SHP77 treated with DMSO at 0.1 percent for 48 hours (cell line): ENCODE measurements at regions not wholly inside any gene's neighbourhood (a gene's known extent, or its start where the extent isn't known, plus 50 kb on each side); places are given as distances from the start of the nearest gene placed in this dataset.

ENCODE experiments used
- DNase-seq: peaks from one replicate; lab custom pipeline; 2025; lab: John Stamatoyannopoulos, UW

DNA sequence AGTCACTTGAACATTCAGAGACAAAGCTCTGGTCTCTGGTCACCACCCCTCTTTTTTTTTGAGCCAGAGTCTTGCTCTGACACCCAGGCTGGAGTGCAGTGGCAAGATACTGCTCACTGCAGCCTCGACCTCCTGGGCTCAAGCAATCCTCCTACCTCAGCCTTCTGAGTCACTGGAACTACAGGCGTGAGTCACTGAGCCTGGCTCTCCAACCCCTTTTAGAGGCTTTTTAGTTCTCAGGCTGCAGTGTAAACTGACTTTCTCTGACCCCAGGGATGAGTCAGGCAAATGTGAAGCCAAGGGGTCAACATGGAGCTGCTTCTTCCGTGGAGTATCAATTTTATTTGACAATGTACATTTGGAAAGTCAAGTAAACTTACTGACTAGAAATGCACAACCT is 229.2 kb downstream of the PTTG2 start:
- DNase-seq: no peak

DNA sequence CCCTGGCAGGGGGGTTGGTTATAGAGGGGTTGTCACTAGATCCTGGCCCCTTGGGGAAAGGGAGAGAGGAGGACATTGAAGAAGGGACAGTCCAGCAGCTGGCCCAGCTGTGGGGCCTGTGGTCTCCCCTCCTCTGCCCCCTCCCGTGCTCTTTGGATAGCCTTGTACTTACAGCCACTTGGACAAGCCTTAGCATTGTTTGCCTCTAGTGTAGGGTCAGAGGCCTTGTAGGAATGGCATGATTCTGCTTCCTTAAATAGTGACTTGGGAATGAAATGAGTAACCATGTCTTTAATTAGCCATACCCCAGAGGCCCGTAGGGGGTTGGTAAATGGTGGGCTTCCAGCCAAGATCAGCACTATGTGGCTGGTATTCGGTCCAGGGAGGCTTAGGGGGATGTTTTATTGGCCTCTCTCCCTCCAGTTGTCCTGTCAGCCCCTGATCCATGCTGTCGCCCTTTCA is 230.6 kb downstream of the PTTG2 start:
- no peak for DNase-seq

DNA sequence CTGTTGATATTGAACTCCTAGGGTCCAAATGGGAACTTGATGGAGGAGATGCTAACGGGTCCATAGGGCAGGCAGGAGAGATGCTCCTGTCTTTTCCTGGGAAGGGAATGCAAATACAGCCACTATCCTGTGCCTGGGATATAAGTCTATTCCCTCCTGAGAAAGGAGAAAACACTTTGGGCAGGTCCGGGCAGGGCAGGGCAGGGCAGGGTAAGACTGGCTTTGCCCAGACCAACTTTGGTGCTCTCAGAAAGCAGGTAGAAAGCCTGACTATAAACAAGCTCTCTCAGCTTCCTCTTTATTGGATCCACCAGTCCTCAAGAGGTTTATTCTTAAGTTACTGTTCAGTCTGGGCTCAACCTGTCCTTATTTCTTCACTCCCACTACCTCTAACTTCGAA is 232.3 kb downstream of the PTTG2 start:
- DNase-seq: no peak

DNA sequence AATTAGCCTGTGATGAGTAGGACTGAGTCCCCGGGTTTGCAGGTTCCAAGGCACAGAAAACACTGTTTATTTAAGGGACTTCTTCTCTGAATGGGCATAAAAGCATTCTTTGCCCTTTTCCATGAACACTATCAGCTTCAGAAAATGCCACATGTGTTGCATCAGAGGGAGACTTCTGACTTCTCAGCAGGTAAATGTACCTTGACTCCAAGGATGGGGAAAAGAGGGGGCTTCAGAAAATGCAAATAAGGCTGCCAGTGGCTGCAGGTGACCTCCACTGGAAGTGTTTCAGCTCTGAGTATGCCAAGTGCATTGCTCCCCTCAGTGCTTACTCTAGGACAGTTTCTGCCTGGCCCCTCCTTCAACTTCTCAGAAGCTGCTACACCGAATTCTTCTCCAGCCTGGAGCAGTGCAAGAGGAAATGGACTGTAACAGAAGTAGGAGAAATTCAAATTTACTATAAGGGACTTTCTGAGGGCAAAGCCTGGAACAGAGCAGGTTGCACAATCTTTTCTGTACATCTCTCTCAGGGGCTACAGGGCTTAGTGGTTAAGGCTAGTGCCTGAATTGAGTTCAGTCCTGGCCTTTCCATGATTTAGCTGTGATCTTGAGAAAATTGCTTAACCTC is 233.2 kb downstream of the PTTG2 start:
- no peak for DNase-seq

DNA sequence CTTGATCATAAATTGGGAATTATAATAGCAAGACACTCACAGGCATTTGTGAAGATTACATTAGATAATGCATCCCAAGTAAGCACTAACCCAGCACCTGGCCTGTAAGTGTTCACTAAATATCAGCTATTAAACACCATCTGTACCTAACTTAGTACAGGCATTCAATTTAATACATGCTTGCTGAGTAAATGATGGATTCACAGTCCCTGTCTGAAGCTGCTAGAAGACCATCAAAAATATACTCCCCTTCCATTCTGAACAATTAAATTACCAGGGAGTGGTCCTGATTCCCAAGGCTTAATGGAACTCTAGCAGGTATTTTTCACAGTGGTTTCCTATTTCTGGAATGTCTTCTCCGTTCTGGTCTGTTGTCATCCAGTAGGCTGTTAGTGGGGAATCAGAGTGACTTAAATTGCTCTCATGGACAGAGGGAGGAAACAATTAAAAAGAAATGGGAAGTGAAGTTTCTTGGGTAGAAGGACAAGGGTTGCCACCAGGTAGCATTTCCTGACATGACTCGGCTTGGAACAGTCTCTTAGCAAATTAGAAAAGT is 233.9 kb downstream of the PTTG2 start:
- no peak for DNase-seq

DNA sequence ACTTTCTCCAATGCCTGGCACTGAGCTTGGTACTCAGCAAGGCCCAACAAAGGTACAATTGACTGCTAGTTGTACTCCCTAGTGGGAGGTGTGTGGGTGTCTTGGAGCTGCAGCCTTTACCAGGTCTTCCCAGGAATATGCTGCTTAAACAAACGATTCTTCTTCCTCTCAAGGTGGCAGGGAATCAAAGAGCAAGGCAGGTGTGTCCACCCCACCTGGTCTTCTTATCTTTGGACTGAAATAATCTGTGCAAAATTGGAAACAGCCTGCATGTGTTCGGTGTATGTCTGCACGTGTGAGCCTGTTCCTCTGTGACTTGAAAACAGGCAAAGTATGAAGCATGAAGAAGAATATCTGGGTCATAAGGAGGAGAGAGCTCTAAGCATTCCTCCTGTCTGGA is 235.3 kb downstream of the PTTG2 start:
- no peak for DNase-seq

DNA sequence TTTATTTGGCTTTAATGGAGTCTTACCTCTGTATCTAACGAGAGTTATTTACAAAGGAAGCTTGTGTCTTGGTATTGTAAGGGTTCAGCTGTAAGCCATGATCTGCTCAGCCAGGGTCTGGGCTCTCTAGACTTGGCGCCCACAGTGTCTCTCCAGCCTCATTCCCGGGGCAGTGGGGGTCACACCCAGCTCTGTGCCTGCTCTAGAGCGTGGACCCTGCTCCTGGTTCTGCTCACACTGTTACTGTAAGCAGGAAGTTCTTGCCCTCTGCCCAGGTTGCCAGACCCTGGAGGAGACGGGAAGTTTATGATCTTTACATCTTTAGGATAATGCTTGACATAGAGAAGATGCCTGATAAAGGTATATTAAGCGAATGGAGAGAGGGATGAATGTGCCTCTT is 235.7 kb downstream of the PTTG2 start:
- DNase-seq: no peak

DNA sequence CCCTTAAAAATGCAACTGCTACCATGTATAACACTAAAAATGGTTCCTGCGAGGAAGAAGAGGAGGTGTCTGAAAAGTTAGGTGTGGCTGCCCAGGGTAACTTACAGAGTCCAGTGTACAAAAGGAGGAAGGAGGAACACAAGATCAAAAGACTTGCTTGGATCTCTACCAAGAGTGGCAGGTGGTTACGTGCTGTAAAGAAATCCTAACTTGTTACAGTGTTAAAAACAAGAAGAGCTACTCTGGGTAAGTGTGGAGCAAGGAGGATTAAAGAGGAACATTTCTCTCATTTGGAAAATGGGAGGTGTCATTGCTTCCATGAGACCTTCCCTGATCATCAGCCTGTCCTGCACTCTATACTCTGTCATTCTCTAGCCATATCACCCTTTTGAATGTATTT is 242.0 kb downstream of the PTTG2 start:
- no peak for DNase-seq

DNA sequence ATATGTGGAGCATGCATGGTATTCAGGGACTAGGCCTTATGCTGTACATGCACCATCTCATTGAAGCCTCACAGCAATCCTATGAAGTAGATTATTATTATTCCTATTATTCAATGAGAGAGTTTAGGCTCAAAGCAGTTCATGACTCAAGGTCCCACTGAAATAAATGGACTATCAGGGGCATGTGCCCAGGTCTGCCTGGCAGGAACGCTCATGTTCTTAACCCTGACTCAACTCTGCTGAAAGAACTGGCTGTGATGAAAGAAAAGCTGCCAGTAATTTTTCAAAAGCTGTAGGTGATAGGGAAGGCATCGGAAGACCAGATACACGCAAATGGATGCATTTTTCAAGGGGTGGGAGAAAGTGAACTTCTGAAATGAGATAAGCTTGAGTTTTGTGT is 243.4 kb downstream of the PTTG2 start:
- no peak for DNase-seq

DNA sequence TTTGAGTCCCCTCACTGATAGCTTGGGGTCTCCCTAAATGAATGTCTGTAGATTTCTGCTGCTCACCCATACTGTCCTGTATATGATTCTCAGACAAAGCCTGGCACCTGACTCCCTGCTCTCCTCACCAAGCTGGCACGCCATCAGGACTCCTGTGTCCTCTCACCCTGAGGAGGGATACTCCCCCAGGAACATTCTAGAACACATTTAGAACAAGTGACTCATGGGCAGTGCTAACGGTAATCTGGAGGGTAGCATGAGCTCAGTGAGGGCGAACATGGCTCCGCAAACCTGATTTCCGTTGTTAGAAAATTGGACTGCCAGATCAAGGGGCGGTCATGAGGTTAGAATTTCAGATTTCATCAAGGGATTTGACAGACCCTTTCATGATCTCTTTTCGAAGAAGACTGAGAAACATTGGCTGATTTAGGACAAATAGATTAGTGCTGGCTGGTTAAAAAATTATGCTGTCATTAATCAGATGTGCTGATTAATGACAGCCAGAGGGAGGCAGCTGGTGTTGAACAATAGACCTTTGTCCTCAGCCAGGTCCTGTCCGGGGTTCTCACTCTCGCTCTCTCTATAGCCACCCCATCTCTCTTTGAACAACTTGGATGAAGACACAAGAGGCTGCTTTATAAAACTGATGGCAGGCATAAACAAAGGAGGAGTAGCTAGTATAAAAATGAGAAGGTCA is 244.3 kb downstream of the PTTG2 start:
- DNase-seq: no peak

DNA sequence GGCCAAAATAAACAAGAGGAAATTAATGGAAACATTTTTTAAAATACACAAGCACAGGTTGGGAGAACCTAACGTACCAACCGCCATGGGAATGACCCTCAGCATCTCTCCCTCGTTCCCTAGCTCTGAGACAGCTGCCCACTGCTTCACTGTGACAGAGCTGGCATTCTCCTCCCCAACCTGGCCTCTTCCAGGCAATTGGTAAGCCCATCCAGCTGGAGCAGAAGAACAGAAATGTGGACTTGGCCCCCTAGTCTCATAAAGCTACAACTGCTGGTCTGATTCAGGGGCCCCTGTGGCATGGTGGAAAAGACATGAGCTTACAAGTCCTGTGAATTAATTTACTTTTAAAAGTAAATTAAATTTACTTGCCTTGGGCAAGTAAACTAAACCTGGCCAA is 245.1 kb downstream of the PTTG2 start:
- no peak for DNase-seq

DNA sequence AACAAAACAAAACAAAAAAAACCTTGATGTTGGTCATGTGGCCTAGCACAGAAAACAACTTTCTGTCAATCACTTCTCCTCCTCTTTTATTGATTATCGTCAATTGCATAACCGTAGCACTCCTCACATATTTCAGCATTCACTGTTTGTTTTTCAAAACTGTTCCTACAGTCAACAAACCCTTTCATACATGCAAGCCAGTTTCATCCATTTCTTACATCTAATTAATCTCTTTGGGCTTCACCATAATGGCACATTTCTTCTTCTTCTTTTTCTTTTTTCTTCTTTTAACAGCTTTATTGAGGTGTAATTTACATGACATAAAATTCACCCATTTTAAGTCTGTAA is 246.9 kb downstream of the PTTG2 start:
- no peak for DNase-seq

DNA sequence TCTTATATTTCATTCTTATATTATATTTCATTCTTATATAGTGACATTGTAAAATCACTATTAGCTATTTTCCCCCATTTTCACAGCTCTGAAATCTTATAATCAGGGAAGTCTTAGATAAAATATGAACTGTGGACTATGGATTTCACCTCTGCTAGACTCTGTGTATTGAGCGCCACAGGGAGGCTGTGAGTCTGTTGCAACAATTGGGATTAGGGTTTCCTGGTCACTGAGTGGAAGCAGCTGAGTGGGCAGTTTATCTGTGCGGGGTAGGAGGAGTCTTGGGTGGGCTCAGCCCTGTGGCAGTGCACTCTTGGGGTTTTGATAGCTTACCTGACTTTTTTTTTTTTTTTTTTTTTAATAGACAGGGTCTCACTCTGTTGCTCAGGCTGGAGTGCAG is 249.5 kb downstream of the PTTG2 start:
- no peak for DNase-seq

DNA sequence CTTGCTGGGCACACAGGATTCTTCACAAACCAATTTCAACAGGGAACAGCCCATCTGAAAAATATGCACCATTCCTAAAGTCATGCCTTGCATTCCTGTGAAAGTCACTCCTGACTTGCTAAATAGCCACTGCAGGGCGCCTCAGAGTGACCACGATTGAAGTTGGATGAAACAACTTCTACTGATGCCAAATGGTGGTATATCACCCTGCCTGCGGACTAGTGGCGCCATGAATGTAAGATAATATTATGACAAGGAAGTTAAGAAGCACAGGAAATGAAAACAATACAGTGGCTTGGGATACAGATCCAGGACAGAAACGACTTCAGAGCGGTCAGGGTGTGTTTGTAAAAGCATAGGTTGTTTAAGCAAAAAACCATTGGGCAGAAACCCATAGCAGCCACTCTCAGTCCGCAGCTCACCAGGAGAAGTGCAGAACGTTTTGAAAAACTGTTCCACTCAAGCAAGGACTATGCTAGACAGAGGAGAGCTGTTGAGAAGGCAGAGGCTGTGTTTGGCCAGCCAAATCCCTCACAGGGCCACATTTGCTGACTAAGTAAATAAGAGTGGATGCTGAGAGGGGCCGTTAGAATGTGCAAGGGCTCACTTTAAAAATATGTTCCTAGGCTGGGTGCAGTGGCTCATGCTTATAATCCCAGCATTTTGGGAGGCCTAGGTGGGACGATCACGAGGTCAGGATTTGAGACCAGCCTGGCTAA is 250.4 kb downstream of the PTTG2 start:
- DNase-seq: no peak

DNA sequence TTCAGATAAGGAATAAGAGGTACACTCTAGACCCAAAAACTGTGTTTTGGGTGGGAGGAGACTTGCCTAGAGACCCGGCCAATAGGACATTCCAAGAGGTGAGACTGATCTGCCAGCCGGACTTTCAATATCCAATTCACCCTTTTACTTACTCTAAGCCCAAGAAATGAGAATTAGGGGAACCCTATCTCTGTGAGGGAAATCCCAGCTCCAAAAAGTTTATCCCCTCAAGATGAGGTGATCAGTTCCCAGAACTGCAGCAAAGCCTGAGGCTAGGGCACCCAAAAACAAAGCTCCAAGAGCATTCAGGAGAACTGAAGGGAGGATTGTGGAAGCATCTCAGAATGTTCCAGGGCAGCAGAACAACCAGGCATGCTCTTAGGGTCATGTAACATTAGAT is 251.7 kb downstream of the PTTG2 start:
- no peak for DNase-seq

DNA sequence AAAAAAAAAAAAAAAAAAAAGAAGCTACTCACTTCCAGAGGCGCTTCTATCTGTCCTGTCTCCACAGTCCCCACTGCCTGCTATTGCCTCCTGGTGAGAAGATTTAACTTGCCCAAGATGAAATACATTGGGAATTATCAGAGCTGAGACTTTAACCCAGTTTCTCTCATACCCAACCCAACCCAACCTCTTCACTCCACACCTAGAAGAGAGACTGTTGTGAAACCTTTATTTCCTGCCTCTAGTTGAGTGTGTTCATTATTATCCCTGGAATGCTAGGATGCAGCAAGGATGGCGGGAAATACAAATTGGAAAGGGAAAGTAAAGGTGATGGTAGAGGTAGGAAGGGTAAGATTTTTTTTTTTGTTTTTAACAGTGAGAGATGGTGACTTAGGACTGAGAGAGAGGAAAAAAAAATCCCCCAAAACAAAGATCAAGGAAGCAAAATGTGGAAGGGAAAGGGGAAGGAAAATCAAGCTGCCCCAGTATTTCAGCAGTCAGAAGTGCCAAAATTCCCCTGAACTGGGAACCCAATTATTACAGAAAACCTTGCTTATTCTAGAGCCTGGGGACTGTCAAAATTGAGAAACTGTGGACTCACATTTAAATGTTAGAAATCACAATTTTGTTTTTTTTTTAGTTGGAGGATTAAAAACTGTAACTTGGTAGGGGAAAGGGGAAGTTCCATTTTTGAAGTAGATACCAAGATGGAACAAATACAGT is 253.0 kb downstream of the PTTG2 start:
- DNase-seq: no peak

DNA sequence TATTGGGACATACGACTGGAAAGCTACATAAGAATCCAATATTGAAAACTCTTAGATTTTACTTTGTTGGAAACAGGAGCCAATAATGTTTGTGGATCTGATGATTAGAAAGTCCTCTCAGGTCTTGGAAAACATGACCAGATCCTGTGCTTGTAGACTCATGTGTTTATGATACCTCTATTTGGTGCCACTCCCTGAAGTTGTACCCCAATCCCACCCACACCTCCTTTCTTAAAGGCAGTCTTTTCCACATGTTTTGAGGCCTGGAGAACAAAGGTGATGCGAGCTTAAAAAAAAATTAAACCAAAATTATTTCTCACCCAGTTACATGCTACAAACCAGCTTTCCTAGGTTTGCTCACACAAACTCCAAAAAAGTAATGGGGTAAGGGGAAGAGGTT is 262.7 kb downstream of the PTTG2 start:
- no peak for DNase-seq

DNA sequence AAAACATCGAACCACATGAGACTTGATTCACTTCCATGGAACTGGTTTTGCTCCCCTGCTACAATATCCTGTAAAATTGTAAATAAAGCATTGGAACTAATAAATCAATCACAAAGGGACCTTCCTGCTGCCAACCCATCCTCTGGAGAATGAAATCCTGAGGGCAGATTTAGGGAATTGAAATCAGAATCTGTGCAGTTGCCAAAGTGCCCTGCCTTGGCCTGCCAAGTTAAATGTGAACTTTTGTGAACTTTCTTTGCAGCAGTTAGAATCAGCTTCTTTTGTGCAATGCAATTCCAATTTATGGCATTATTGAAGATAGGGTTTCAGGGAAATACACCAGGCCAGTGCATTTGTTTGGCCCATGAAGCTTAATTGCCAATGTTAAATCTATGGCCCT is 263.1 kb downstream of the PTTG2 start:
- DNase-seq: no peak

DNA sequence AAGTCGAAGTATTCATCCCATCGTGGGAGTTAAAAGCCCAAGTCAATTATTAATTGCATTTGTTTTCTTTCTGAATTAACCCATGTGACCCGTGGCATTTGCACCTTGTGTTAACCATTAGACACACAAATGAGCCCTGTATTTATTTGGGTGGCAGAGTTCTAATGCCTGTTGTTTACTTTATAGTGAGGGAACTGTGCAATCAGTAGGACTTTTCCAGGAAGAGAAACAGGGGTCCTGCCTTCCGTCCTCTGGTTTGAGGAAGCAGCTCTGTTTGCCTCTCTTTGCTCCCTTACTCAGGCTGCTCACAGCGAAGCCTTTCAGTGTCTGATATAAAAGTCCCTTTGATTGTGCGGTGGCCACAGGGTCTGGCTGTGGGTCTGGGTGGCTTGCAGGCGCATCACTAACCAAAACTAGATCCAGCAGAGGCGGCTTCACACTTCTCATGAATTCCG is 263.6 kb downstream of the PTTG2 start:
- no peak for DNase-seq

DNA sequence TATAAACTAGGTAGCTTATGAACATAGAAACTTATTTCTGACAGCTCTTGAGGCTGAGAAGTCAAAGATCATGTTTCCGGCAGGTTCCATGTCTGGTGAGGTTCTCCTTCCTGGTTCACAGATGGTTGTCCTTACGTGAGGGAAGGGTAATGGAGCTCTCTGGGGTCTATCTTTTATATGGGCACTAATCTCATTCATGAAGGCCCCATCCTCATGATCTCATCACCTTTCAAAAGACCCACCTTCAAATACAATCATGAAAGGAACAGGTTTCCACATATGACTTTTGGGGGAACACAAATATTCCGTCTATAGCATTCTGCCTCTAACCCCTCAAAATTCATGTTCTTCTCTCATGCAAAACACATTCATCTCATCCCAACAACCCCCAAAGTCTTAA is 264.7 kb downstream of the PTTG2 start:
- no peak for DNase-seq

DNA sequence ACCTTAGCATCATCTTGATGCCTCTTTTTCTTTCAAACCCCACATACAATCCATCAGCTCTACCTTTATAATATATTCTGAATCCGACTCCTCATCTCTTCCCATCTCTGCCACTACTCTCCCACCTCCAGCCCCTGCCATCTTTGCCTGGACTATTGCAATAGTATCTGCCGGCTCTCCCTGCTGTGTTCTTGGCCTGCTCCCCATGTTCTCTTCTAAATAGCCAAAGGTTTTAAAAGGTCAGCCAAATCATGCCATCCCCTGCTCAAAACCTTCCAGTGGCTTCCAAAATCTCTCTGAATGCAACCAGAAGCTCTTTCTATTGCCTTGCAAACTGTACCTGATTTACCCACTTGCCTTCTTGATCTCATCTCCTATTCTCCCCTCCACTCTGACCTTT is 266.0 kb downstream of the PTTG2 start:
- DNase-seq: no peak

DNA sequence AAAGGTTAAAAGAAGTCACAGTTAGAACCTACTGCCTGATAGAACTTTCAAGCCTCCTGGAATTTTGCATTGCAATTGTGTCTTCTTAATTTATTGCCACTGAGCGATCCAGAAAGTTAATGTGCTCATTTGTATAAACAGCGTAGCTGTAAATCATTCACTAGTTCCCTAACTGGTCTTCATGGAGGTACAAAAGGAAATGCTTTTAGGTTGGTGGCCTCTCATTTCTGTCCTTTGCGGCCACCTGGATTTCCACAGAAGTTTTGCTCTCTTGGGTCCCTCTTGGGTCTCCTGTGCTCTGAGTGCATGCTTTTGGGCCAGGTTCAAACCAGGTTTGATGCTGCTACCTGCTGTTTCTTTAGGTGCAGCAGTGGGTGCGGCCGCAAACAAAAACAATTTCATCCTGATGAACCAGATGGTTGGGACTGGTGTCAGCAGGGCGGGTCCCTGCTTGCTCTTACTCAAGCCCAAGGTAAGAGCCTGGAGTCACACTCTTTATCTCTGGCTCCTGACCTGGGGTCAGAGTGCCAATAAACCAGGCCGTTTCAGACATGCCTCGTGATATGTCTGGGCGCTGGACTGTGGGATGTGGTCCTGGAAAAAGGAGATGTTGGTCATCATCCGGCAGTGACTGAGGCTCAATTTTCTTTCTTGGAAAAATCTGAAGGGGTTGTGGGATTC is 270.1 kb downstream of the PTTG2 start:
- DNase-seq: no peak
